VCaP (cell line): ENCODE measurements at regions not wholly inside any gene's neighbourhood (a gene's known extent, or its start where the extent isn't known, plus 50 kb on each side); places are given as distances from the start of the nearest gene placed in this dataset.

Experiments
- H3K27ac ChIP-seq: fragments of 450-650 bp; 2 replicates; pipeline ENCODE4 v1.5.1; 2017
- TF ChIP-seq, protein P1 (sequence below): fragments of 450-650 bp; conservative IDR thresholded peaks from 2 replicates; pipeline ENCODE4 v1.5.1; 2017; ENCODE audit warnings: mild to moderate bottlenecking, moderate library complexity

GRCh38 chr1:93733340-93733739, 51.7 kb upstream of the BCAR3 start:
- TF ChIP-seq, protein P1, sequence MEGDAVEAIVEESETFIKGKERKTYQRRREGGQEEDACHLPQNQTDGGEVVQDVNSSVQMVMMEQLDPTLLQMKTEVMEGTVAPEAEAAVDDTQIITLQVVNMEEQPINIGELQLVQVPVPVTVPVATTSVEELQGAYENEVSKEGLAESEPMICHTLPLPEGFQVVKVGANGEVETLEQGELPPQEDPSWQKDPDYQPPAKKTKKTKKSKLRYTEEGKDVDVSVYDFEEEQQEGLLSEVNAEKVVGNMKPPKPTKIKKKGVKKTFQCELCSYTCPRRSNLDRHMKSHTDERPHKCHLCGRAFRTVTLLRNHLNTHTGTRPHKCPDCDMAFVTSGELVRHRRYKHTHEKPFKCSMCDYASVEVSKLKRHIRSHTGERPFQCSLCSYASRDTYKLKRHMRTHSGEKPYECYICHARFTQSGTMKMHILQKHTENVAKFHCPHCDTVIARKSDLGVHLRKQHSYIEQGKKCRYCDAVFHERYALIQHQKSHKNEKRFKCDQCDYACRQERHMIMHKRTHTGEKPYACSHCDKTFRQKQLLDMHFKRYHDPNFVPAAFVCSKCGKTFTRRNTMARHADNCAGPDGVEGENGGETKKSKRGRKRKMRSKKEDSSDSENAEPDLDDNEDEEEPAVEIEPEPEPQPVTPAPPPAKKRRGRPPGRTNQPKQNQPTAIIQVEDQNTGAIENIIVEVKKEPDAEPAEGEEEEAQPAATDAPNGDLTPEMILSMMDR = no peak
- no peak overlapping the region for H3K27ac ChIP-seq

GRCh38 chr1:93732514-93732913, 50.9 kb upstream of the BCAR3 start:
- no peak overlapping the region for H3K27ac ChIP-seq
- TF ChIP-seq, protein P1 = no peak
